RWPE1 (cell line): ENCODE measurements at regions not wholly inside any gene's neighbourhood (a gene's known extent, or its start where the extent isn't known, plus 50 kb on each side); places are given as distances from the start of the nearest gene placed in this dataset.
"Not testable (repeated sequence)": the region's sequence is repeated elsewhere in the genome, so short reads cannot be mapped to it uniquely, and the experiment has no call there.

Experiments
- CTCF ChIA-PET: fragments of 350-600 bp; sonication (Branson Sonifier 250); formaldehyde crosslinking; extraction: SDS; loops from one replicate; lab custom pipeline; 2021; lab: Yijun Ruan, JAX
- POLR2A ChIA-PET: fragments of 400-600 bp; formaldehyde crosslinking; extraction: SDS; loops from one replicate; lab custom pipeline; 2020; ENCODE audit warnings: antibody characterized with exemption; ENCODE audit not compliant: low non-redundant PET; lab: Yijun Ruan, JAX
- DNase-seq: peaks from one replicate; pipeline ENCODE4 v3.0.0; 2012; ENCODE audit warnings: low spot score
- H3K27ac ChIP-seq: fragments of 450-650 bp; 2 replicates; pipeline ENCODE4 v1.5.1; 2017
- CTCF ChIP-seq: fragments of 450-650 bp; conservative IDR thresholded peaks from 2 replicates; pipeline ENCODE4 v1.5.1; 2017; ENCODE audit warnings: low read depth, mild to moderate bottlenecking

- no peak overlapping the region for H3K27ac ChIP-seq
- ChIA-PET CTCF (no interaction called here), POLR2A (no interaction called here)
- TF ChIP-seq CTCF, result no peak
- DNase-seq, result peak; percentile 25
These were observed 110.5 kb upstream of the TACR1 start for GRCh38 chr2:75309596-75310463.

- no peak for DNase-seq
- no peak overlapping the region for H3K27ac ChIP-seq
- CTCF ChIA-PET, result no interaction called here
- TF ChIP-seq CTCF, result no peak
- POLR2A ChIA-PET, result no interaction called here
These were observed 103.9 kb upstream of the TACR1 start for GRCh38 chr2:75303227-75303626.

GRCh38 chr2:75294362-75294761 is 95.0 kb upstream of the TACR1 start:
- POLR2A ChIA-PET, result no interaction called here
- no peak for TF ChIP-seq CTCF
- CTCF ChIA-PET, result no interaction called here
- DNase-seq, result no peak
- no peak overlapping the region for H3K27ac ChIP-seq

GRCh38 chr2:75292826-75293225 is 93.5 kb upstream of the TACR1 start:
- DNase-seq, result peak; percentile 69
- ChIA-PET POLR2A (no interaction called here), CTCF (no interaction called here)
- no peak overlapping the region for H3K27ac ChIP-seq
- TF ChIP-seq CTCF, result no peak

- no peak overlapping the region for H3K27ac ChIP-seq
- no peak for DNase-seq
- CTCF ChIA-PET, result no interaction called here
- POLR2A ChIA-PET, result no interaction called here
- no peak for TF ChIP-seq CTCF
These were observed 91.4 kb upstream of the TACR1 start for GRCh38 chr2:75290600-75291150.

- no peak for DNase-seq
- no peak for TF ChIP-seq CTCF
- ChIA-PET CTCF (no interaction called here), POLR2A (no interaction called here)
- H3K27ac ChIP-seq, result no peak overlapping the region
These were observed 90.5 kb upstream of the TACR1 start for GRCh38 chr2:75289771-75290170.

GRCh38 chr2:75289178-75289577 is 89.9 kb upstream of the TACR1 start:
- DNase-seq, CTCF ChIA-PET, POLR2A ChIA-PET, H3K27ac ChIP-seq: not testable (repeated sequence)
